Activated T-cell treated with anti-CD3 and anti-CD28 coated beads, Interleukin-2, amount 50 U/mL, for 72 hours (primary cell): ENCODE measurements at regions not wholly inside any gene's neighbourhood (a gene's known extent, or its start where the extent isn't known, plus 50 kb on each side); places are given as distances from the start of the nearest gene placed in this dataset.
"Not testable (repeated sequence)": the region's sequence is repeated elsewhere in the genome, so short reads cannot be mapped to it uniquely, and the experiment has no call there.

Source experiments
- ATAC-seq, 2 donors: fragments of 150-1000 bp; cut with Tn5 transposase; replicated peaks in 1 of 2; 2 replicates each; pipeline ENCODE4 v1.10.0; 2021; ENCODE audit warnings: moderate library complexity in 2 of 2, mild to moderate bottlenecking in 1 of 2
- DNase-seq, 2 donors: peaks; one replicate each; pipeline ENCODE4 v3.0.0; 2021 to 2022; ENCODE audit warnings: mixed read lengths in 1 of 2
- H3K27ac Mint-ChIP-seq: one replicate; pipeline ENCODE4 v1.8.0; 2022; ENCODE audit warnings: mild to moderate bottlenecking, moderate library complexity, mixed read lengths
- H3K27me3 Mint-ChIP-seq: one replicate; pipeline ENCODE4 v1.8.0; 2022; ENCODE audit warnings: low read depth, mixed read lengths
- H3K36me3 Mint-ChIP-seq, 2 donors: one replicate each; pipeline ENCODE4 v1.8.0; 2022; ENCODE audit warnings: mixed read lengths in 2 of 2, mild to moderate bottlenecking in 1 of 2; ENCODE audit not compliant: insufficient read depth in 2 of 2
- H3K4me1 Mint-ChIP-seq: one replicate; pipeline ENCODE4 v1.8.0; 2022; ENCODE audit warnings: low read depth, mixed read lengths
- H3K4me3 Mint-ChIP-seq, 2 donors: one replicate each; pipeline ENCODE4 v1.8.0; 2022; ENCODE audit warnings: mild to moderate bottlenecking in 2 of 2, mixed read lengths in 2 of 2, moderate library complexity in 2 of 2
- H3K9me3 Mint-ChIP-seq, 2 donors: one replicate each; pipeline ENCODE4 v1.8.0; 2022; ENCODE audit warnings: mixed read lengths in 2 of 2

DNA sequence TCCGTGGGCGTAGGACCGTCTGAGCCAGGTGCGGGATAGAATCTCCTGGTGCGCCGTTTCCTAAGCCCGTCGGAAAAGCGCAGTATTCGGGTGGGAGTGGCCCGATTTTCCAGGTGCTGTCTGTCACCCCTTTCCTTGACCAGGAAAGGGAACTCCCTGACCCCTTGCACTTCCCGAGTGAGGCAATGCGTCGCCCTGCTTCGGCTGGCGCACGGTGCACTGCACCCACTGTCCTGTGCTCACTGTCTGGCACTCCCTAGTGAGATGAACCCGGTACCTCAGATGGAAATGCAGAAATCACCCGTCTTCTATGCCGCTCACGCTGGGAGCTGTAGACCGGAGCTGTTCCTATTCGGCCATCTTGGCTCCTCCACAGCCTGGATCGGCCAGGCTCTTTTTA is 74.9 kb upstream of the LIFR start:
- not testable (repeated sequence) for H3K4me3 Mint-ChIP-seq, H3K27me3 Mint-ChIP-seq, H3K36me3 Mint-ChIP-seq, DNase-seq, ATAC-seq, H3K4me1 Mint-ChIP-seq, H3K27ac Mint-ChIP-seq
- peaks cover 11% of the 10 kb centered on the region in 2 donors for H3K9me3 Mint-ChIP-seq

DNA sequence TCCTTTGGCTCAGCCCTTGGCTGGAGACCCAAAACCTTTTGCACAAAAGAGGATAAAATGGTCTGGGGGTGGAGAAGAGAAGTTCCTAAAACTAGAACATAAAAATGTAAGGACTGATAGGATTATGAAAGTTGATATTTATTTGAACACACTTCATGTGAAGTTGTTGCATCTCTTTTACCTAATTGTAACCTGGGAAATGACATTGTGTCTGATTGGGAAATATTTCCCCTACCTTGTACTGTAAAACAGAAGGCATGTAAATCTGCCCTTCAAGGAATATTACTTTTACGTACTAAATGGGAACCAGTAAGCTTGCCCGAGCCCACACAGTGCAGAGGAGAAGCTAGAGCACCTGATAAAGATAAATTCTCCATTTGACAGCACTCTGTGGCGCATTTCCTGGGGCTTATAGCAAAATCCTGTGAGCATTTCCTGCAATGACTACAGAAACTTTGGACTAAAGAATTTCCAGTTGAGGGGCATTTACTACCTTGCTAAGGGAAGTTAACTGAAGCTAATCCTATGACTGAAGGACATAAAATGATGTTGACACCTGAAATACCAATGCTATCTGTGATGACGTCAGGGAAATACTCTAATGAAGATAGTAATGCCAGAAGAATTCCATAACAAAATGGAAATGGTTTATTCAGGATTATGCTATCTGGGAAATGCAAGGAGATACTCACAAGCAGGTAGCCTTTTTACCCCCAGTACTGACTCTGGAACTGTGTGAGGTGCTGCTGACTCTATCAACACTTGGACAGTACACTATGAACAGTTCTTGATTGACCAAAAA is 78.3 kb upstream of the LIFR start:
- peaks cover 0 to 4% of the 10 kb centered on the region in 2 donors for H3K36me3 Mint-ChIP-seq
- peaks cover 11 to 15% of the 10 kb centered on the region in 2 donors for H3K9me3 Mint-ChIP-seq
- no peak overlapping the region for H3K27ac Mint-ChIP-seq
- peaks cover 15% of the 10 kb centered on the region for H3K27me3 Mint-ChIP-seq
- ATAC-seq (no peak), DNase-seq (no peak)
- no peaks in the 10 kb centered on the region for H3K4me1 Mint-ChIP-seq
- no peak overlapping the region for H3K4me3 Mint-ChIP-seq

DNA sequence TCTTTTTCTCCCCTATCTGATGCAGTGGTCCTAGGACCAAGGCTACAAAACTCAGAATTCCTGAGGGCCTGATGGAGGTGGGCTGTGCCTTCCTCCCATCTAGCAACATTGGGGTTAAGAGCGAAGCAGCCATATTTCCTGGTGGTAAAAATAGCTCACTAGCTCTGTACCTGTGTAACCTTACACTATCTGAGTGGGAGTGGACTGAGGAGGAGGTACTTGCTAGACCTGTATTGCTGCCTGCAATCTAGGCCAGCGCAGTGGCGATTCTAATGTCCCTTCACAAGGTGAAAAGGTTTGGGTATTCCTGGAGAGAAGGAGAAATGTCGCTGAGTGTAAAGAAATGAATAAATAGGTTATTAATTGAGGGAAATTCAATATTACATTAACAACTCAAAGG is 80.2 kb upstream of the LIFR start:
- peaks cover 0 to under 1% of the 10 kb centered on the region in 2 donors for H3K36me3 Mint-ChIP-seq
- no peak overlapping the region for H3K27ac Mint-ChIP-seq
- no peak for DNase-seq
- ATAC-seq, result no peak
- H3K4me1 Mint-ChIP-seq, result no peaks in the 10 kb centered on the region
- H3K27me3 Mint-ChIP-seq, result peaks cover 19% of the 10 kb centered on the region
- no peak overlapping the region for H3K4me3 Mint-ChIP-seq
- H3K9me3 Mint-ChIP-seq, result peaks cover 10 to 12% of the 10 kb centered on the region in 2 donors

DNA sequence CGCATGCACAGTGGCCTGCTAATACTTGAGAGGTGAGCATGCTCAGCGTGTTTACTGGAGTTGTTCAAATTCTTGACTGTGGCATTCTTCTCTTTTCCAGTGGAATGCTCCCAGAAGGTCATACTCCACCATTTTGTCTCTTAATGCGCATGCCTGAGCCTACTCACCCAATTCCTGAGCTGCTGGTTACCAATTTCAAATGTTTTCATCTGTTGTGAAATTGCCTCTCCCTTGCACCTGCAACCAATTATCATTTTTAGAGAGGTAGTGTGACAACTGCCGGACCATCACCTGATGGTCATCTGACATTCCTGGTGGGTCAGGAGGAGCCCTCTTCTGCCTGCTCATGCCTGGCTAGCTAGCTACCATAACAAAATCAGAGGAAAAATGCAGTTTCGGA is 82.2 kb upstream of the LIFR start:
- Mint-ChIP-seq H3K27me3 (peaks cover 19% of the 10 kb centered on the region), H3K4me3 (no peak overlapping the region), H3K27ac (no peak overlapping the region), H3K36me3 (no peaks in the 10 kb centered on the region), H3K4me1 (no peaks in the 10 kb centered on the region), H3K9me3 (peaks cover 0 to 6% of the 10 kb centered on the region in 2 donors)
- DNase-seq (no peak), ATAC-seq (no peak)

DNA sequence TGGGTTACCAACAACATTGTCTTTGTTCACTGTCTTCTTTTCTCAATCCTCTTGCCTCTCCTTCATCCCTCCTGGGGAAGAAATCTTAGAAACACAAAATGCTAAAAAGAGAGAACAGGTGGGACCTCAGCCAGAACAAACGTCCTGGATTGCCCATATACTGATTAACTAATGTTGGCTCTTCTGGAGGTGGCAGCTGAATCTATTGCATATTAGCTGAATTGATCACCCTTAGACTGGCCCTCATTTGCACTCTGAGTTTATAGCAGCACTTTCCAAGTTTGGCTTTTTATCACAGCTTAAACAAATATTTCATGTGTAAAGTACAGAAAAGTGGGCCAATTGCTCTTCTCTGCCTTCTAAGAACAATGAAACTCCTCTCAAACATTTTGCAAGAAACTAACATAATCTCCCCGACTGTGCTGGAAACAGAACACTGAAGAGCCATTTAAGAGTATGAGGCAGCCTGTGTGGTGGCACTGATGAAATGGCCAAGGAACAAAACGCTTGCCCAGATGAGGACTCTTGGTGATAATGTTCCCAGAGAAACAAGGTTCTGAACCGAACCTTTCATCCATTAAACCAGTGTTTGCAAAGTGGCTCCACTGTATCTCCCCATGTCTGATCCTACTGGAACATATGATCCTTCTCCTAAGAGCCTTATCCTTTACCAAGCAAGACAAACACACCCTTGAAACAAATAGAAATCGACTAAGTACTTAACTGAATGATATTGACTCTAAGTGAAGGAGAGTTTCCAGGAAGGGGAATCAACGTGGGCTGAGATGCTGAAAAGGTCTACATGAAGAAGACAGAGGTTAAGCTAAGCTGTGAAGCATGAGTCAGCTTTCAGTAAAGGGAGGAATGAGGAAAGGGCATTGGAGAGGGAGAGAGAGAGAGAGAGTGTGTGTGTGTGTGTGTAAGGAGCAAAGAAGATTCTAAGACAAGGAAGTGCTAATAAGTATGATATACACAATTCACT is 83.2 kb upstream of the LIFR start:
- no peak for DNase-seq
- Mint-ChIP-seq H3K27me3 (peaks cover 19% of the 10 kb centered on the region), H3K27ac (no peak overlapping the region), H3K4me1 (no peaks in the 10 kb centered on the region), H3K9me3 (peaks cover 0 to 6% of the 10 kb centered on the region in 2 donors), H3K36me3 (no peaks in the 10 kb centered on the region), H3K4me3 (no peak overlapping the region)
- ATAC-seq, result no peak

DNA sequence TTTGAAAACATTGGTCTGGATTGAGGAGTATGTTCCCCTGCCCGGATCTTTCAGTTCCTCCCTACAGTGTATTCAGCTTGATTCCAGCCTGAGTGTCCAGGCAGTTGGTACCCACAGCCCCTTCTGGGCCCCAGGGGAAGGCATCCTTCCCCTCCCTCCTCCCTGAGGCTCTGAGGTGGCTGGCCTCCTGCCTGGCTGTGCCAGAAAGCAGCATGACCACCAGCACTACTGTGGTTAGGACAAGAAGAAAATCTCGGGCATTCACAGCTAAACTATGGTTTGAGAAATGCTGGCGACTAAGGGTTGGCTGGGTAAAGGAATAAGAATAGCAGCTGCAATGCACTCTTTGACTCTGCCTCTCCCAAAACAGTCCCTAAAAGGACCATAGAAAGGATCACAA is 84.6 kb upstream of the LIFR start:
- Mint-ChIP-seq H3K27ac (no peak overlapping the region), H3K4me3 (no peak overlapping the region), H3K9me3 (peaks cover 0 to 6% of the 10 kb centered on the region in 2 donors), H3K27me3 (peaks cover 19% of the 10 kb centered on the region), H3K36me3 (no peaks in the 10 kb centered on the region), H3K4me1 (no peaks in the 10 kb centered on the region)
- DNase-seq (no peak), ATAC-seq (no peak)

DNA sequence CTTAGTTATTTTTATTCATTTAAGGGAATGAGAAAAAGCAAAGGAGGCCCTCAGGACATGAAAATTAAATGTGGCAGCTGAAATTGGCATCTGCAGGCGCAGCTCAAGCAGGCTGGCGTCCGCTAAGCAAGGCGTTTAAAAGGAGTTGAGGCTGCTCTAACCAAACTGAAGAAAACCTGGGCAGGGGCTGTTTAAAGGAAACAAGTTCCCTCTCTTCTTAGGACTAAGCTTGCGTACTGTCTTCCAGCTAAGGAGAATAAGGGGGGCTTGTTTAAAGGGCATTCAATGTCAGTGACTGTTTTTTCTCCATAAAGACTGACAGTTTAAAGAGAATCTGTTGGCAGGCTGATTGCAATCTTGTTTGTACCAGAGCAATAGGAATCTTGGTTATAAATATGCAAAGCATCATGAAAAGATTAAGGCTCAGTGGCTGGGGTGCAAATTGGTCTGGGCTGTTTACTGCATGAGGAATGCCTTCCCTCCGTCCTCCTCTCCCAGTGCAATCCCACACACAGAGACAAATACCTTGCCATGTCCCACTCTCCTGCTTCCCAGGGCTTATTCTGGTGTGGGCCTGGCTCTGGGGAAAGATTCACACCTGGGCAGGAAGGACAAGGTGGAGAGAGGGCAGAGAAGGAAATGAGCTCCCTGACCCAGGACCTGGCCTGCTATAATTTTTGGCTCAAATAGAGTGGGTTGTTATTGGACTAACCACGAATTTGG is 85.9 kb upstream of the LIFR start:
- Mint-ChIP-seq H3K4me3 (no peak overlapping the region), H3K36me3 (no peaks in the 10 kb centered on the region), H3K4me1 (no peaks in the 10 kb centered on the region), H3K27me3 (peaks cover 19% of the 10 kb centered on the region), H3K9me3 (peaks cover 0 to 6% of the 10 kb centered on the region in 2 donors), H3K27ac (no peak overlapping the region)
- DNase-seq (no peak), ATAC-seq (no peak)

DNA sequence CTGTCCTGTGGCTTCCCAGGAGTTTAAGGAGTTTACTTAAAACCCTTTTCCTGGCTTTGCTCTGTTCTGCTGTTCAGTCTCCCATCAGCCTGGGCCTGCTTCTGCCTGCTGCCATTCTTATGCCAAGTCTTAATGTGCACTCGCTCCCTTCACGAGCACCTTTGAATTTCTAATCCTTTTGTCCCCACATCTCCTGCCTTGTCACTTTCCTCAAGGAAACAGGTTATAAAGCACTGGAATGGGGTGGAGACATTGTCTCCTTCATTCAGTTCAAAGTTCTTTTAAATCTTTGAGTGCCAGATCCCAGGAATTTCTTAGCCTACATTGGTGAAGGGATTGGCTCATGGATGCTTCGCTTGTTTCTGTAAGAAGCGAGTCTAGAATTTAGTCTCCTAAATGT is 87.2 kb upstream of the LIFR start:
- Mint-ChIP-seq H3K4me3 (no peak overlapping the region), H3K9me3 (peaks cover 0 to 2% of the 10 kb centered on the region in 2 donors), H3K27ac (no peak overlapping the region), H3K4me1 (no peaks in the 10 kb centered on the region), H3K27me3 (peaks cover 12% of the 10 kb centered on the region), H3K36me3 (no peaks in the 10 kb centered on the region)
- ATAC-seq (no peak), DNase-seq (no peak)

DNA sequence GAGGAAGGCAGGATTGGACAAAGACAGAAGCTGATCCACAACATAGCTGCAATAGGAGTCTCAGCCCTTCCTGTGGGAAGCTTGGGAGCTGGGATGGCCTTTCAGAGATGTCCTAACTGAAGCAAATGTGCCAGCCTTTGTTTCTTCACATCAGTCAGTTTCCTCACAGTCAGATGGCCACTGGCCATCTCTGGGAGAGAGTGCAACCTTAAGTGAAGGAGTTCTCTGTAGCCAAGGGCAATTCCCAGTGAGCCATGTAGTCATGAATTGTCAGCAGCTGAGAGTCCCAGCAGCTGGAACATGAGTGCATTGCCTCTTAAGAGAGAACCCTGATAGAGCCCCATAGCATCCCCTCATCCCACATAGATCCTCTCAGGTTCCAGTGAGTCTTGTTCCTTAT is 89.1 kb upstream of the LIFR start:
- ATAC-seq, result no peak
- no peaks in the 10 kb centered on the region for H3K36me3 Mint-ChIP-seq
- H3K4me3 Mint-ChIP-seq, result no peak overlapping the region
- H3K27ac Mint-ChIP-seq, result no peak overlapping the region
- H3K9me3 Mint-ChIP-seq, result peaks cover 0 to 2% of the 10 kb centered on the region in 2 donors
- H3K4me1 Mint-ChIP-seq, result peaks cover 7% of the 10 kb centered on the region
- no peak for DNase-seq
- H3K27me3 Mint-ChIP-seq, result peaks cover 20% of the 10 kb centered on the region

DNA sequence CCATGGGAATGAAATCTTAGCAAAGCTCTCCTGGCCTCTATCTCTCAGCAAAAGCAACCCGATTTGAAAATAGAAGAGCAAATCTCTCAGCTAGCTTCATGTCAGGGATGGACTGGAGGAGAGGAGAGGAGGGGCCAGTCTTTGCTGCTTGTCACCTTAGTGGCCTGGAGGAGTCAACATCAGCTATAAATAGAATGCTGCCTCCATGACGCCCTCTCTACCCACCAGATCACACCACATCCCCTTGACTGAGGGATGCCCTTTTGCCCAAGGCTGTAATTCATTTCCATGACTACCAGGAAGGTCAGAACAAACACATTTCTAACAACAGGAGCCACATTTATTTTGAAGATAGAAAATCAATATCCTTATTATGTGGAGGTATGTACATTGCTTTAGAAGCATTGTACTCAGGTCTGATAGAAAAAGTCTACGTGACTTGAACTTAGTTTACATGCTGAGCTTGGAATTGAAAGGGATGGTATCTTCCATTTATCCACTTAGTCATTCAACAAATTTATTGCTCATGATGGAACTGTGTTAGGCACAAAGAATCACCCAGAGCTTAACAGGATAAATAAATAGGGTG is 92.4 kb upstream of the LIFR start:
- H3K27ac Mint-ChIP-seq, result no peak overlapping the region
- no peaks in the 10 kb centered on the region for H3K9me3 Mint-ChIP-seq
- H3K4me1 Mint-ChIP-seq, result peaks cover 13% of the 10 kb centered on the region
- H3K36me3 Mint-ChIP-seq, result no peaks in the 10 kb centered on the region
- peaks cover 25% of the 10 kb centered on the region for H3K27me3 Mint-ChIP-seq
- no peak overlapping the region for H3K4me3 Mint-ChIP-seq
- ATAC-seq (no peak), DNase-seq (no peak)

DNA sequence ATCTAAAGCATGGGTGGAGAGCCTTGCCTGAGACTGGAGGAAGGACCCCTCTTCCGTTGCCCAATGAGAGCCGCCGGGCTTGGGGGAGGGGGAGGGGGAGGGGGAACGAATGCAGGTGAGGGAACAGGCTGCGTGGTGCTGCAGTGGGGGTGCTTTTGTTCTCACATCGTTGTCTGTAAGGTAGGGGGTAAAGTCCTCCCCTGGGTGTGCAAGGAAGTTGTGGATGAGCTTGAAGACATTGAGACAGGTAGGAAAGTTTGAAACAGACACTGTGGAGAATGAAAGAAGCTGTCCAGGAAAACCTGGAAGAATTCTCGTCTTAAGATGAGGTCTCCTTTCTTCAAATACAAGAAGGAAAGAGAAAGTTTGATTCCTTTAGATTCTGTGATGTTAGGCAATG is 94.1 kb upstream of the LIFR start:
- Mint-ChIP-seq H3K4me1 (peaks cover 13% of the 10 kb centered on the region), H3K27ac (no peak overlapping the region), H3K4me3 (peak overlapping the region; percentile 56 to 73), H3K9me3 (no peaks in the 10 kb centered on the region), H3K36me3 (no peaks in the 10 kb centered on the region), H3K27me3 (peaks cover 32% of the 10 kb centered on the region)
- ATAC-seq, result no peak
- no peak for DNase-seq

DNA sequence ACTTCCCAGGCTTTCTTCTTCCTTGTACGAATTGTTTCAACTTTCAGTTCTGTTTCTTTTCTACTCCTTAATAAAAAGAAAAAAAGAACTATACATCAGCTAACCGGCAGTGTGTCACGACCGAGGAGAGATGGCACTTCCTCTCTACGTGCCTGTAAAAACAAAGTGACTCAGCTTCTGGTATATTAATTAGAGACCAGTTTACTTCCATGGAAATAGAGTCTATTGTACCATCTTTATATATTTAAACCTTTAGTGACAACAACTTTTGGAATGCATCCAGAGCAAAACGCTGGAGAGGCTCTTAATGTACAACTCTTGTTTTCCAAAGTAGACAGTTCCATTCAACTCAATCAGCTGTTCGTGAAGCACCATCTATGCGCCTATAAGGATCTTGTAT is 94.5 kb upstream of the LIFR start:
- DNase-seq, result no peak
- peaks cover 13% of the 10 kb centered on the region for H3K4me1 Mint-ChIP-seq
- no peak for ATAC-seq
- peak overlapping the region; percentile 56 to 73 for H3K4me3 Mint-ChIP-seq
- no peak overlapping the region for H3K27ac Mint-ChIP-seq
- H3K9me3 Mint-ChIP-seq, result no peaks in the 10 kb centered on the region
- H3K36me3 Mint-ChIP-seq, result no peaks in the 10 kb centered on the region
- peaks cover 32% of the 10 kb centered on the region for H3K27me3 Mint-ChIP-seq
